Endothelial cell of umbilical vein (primary cell): ENCODE measurements at regions not wholly inside any gene's neighbourhood (a gene's known extent, or its start where the extent isn't known, plus 50 kb on each side); places are given as distances from the start of the nearest gene placed in this dataset.
"Not testable (repeated sequence)": the region's sequence is repeated elsewhere in the genome, so short reads cannot be mapped to it uniquely, and the experiment has no call there.

Experiments used
- BruUV-seq: library from RNA; stranded (reverse); fragments of 400-500 nt; replicated peaks from 2 replicates; lab custom pipeline; 2021; lab: Mats Ljungman, UMichigan
- CTCF ChIA-PET: fragments of 300-600, 350-600 bp; sonication (Branson Sonifier 250); formaldehyde crosslinking; loops from one replicate; lab custom pipeline; 2021; ENCODE audit warnings: antibody characterized with exemption, inconsistent platforms; lab: Charles Lee
- POLR2A ChIA-PET: fragments of 300-600, 350-600 bp; sonication (Branson Sonifier 250); formaldehyde crosslinking; loops from one replicate; lab custom pipeline; 2021; ENCODE audit warnings: antibody characterized with exemption, inconsistent platforms; lab: Charles Lee
- DNase-seq: peaks from one replicate; pipeline ENCODE4 v3.0.0-alpha.2; 2011; ENCODE audit warnings: low read depth, low spot score
- FAIRE-seq: peaks from 2 replicates; lab custom pipeline; 2011; peaks lifted over from hg19 to GRCh38; lab: Jason Lieb, UNC
- H2AFZ ChIP-seq: 2 replicates; pipeline ENCODE4 v1.6.0; 2012; ENCODE audit warnings: low read depth, low read length, control low read depth, inconsistent platforms
- H3K27ac ChIP-seq: 2 replicates; pipeline ENCODE4 v1.5.1; 2011; ENCODE audit warnings: low read depth, mild to moderate bottlenecking, control low read depth, low read length, moderate library complexity; ENCODE audit not compliant: insufficient read depth
- H3K27me3 ChIP-seq, 2 experiments: 2 replicates each; pipeline versions ENCODE4 v1.6.0 to v1.6.1; 2011; ENCODE audit warnings: low read length in 2 of 2, mixed read lengths in 1 of 2; ENCODE audit not compliant: control insufficient read depth in 2 of 2, insufficient read depth in 2 of 2
- H3K36me3 ChIP-seq, 2 experiments: 2 replicates in 1 of 2; 3 replicates in 1 of 2; pipeline ENCODE4 v1.5.1; 2011; ENCODE audit warnings: low read length in 2 of 2, mild to moderate bottlenecking in 1 of 2, moderate library complexity in 1 of 2; ENCODE audit not compliant: control insufficient read depth in 2 of 2, insufficient read depth in 2 of 2; ENCODE audit errors: extremely low read depth in 1 of 2
- H3K4me1 ChIP-seq: 3 replicates; pipeline ENCODE4 v1.5.1; 2011; ENCODE audit warnings: mild to moderate bottlenecking, low read length; ENCODE audit not compliant: control insufficient read depth, insufficient read depth; ENCODE audit errors: extremely low read depth
- H3K4me2 ChIP-seq: 2 replicates; pipeline ENCODE4 v1.6.1; 2011; ENCODE audit warnings: low read length, control low read depth, mixed read lengths; ENCODE audit not compliant: insufficient read depth
- H3K4me3 ChIP-seq, 3 experiments: fragments of 200-600 bp in 1 of 3; sonication (generic), shearing (Covaris generic) in 1 of 3; replicated peaks in 1 of 3; 2 replicates each; pipeline ENCODE4 v1.5.1; 2011 to 2016; ENCODE audit warnings: control low read depth in 3 of 3, low read length in 3 of 3, mild to moderate bottlenecking in 2 of 3, inconsistent platforms in 1 of 3, low read depth in 1 of 3, moderate library complexity in 1 of 3; ENCODE audit not compliant: insufficient read depth in 1 of 3
- H3K79me2 ChIP-seq: 2 replicates; pipeline ENCODE4 v1.6.0; 2012; ENCODE audit warnings: low read length, inconsistent platforms; ENCODE audit not compliant: control insufficient read depth, insufficient read depth
- H3K9ac ChIP-seq: replicated peaks from 2 replicates; pipeline ENCODE3; 2011; ENCODE audit warnings: low read length, control low read depth; ENCODE audit not compliant: insufficient read depth; ENCODE audit errors: extremely low read depth
- H3K9me1 ChIP-seq: replicated peaks from 3 replicates; pipeline ENCODE4 v1.6.0; 2011; ENCODE audit warnings: mild to moderate bottlenecking, low read length; ENCODE audit not compliant: control insufficient read depth, insufficient read depth; ENCODE audit errors: extremely low read depth
- H3K9me3 ChIP-seq: replicated peaks from 2 replicates; pipeline ENCODE4 v1.5.1; 2012; ENCODE audit warnings: low read length, inconsistent platforms; ENCODE audit not compliant: control insufficient read depth, insufficient read depth
- H4K20me1 ChIP-seq: replicated peaks from 2 replicates; pipeline ENCODE3; 2011; ENCODE audit warnings: mild to moderate bottlenecking, low read length; ENCODE audit not compliant: control insufficient read depth, insufficient read depth; ENCODE audit errors: extremely low read depth
- EZH2 ChIP-seq: IDR thresholded peaks from 2 replicates; pipeline ENCODE4 v1.6.1; 2012; ENCODE audit warnings: borderline replicate concordance, low read depth, mild to moderate bottlenecking, moderate library complexity, low read length, inconsistent platforms; ENCODE audit not compliant: severe bottlenecking
- FOS ChIP-seq: IDR thresholded peaks from 2 replicates; pipeline ENCODE4 v1.6.1; 2011; ENCODE audit warnings: mild to moderate bottlenecking, low read length, moderate library complexity, borderline replicate concordance; ENCODE audit not compliant: insufficient read depth
- GATA2 ChIP-seq: IDR thresholded peaks from 2 replicates; pipeline ENCODE4 v1.7.0; 2011; ENCODE audit warnings: low read depth, mild to moderate bottlenecking, moderate library complexity, mixed read lengths, low read length; ENCODE audit not compliant: insufficient read length, insufficient read depth
- JUN ChIP-seq: IDR thresholded peaks from 2 replicates; pipeline ENCODE4 v1.6.1; 2011; ENCODE audit warnings: borderline replicate concordance, low read depth; ENCODE audit not compliant: insufficient read length, insufficient read depth
- MYC ChIP-seq: IDR thresholded peaks from one replicate; pipeline ENCODE4 v1.6.1; 2011; ENCODE audit warnings: mild to moderate bottlenecking, low read depth, low read length
- POLR2A ChIP-seq: IDR thresholded peaks from 2 replicates; pipeline ENCODE4 v1.6.1; 2012; ENCODE audit warnings: low read depth, mild to moderate bottlenecking, control low read depth, low read length
- POLR2AphosphoS5 ChIP-seq: IDR thresholded peaks from 2 replicates; pipeline ENCODE4 v1.6.1; 2012; ENCODE audit warnings: low read depth, mild to moderate bottlenecking, control low read depth, low read length, moderate library complexity; ENCODE audit not compliant: insufficient read depth
- dilution Hi-C: fragments of 300-500 bp; cut with MboI; formaldehyde crosslinking; loops from one replicate; pipeline ENCODE4 v1.15.0; 2019; ENCODE audit warnings: low sequenced_read_pairs; ENCODE audit not compliant: extremely low pct_ligation_motif_present
- intact Hi-C: fragments of 100-400 bp; cut with micrococcal nuclease; formaldehyde crosslinking; loops from one replicate; pipeline ENCODE4 v1.10.0; 2022
- TF ChIP-seq, protein P1 (sequence below): IDR thresholded peaks from 2 replicates; pipeline ENCODE4 v1.6.1; 2011; ENCODE audit not compliant: insufficient read depth, insufficient read length
- TF ChIP-seq, protein P2 (sequence below), 2 donors: IDR thresholded peaks; 1 replicate in 1 of 2; 2 replicates in 1 of 2; pipeline ENCODE4 v1.5.1; 2011; ENCODE audit warnings: low read length in 2 of 2, mild to moderate bottlenecking in 2 of 2, moderate library complexity in 2 of 2, control low read depth in 1 of 2, inconsistent platforms in 1 of 2, low read depth in 1 of 2; ENCODE audit not compliant: insufficient read depth in 1 of 2; ENCODE audit errors: extremely low read depth in 1 of 2

DNA sequence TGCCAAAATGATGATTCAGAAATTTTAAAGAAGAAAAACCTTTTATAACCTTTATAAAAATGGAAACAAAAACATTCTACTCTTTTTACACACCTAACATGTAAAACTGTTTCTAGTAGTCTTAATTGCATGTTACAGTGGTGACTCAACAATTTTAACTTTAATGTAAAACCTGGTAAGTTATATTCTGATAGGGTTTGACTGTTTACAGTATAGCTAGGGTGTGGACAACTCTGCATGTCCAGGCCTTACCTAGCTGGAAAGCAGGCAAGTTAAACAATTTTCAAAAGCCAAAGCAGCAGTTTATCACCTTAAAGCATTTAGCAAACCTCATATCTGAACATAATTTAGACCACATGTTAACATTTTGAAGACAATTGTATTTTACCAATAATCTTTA is 328.5 kb downstream of the NEK10 start:
- Histone ChIP-seq H2AFZ (no peak overlapping the region), H3K9ac (no peak overlapping the region), H4K20me1 (no peaks in the 10 kb centered on the region), H3K27ac (no peak overlapping the region), H3K4me1 (no peaks in the 10 kb centered on the region), H3K9me3 (peaks cover 2% of the 10 kb centered on the region), H3K27me3 (no peaks in the 10 kb centered on the region), H3K79me2 (no peaks in the 10 kb centered on the region), H3K36me3 (no peaks in the 10 kb centered on the region), H3K4me2 (no peak overlapping the region), H3K9me1 (no peaks in the 10 kb centered on the region), H3K4me3 (no peak overlapping the region)
- ChIA-PET POLR2A (no interaction called here), CTCF (no interaction called here)
- dilution Hi-C loops: no loop called here
- intact Hi-C loops: no loop called here
- no peak for DNase-seq
- BruUV-seq: no TSS peak
- no peak for FAIRE-seq
- TF ChIP-seq FOS (no peak), POLR2AphosphoS5 (no peak), MYC (no peak), JUN (no peak), GATA2 (no peak), POLR2A (no peak), EZH2 (no peak)
- TF ChIP-seq, protein P1, sequence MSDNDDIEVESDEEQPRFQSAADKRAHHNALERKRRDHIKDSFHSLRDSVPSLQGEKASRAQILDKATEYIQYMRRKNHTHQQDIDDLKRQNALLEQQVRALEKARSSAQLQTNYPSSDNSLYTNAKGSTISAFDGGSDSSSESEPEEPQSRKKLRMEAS: no peak
- TF ChIP-seq, protein P2, sequence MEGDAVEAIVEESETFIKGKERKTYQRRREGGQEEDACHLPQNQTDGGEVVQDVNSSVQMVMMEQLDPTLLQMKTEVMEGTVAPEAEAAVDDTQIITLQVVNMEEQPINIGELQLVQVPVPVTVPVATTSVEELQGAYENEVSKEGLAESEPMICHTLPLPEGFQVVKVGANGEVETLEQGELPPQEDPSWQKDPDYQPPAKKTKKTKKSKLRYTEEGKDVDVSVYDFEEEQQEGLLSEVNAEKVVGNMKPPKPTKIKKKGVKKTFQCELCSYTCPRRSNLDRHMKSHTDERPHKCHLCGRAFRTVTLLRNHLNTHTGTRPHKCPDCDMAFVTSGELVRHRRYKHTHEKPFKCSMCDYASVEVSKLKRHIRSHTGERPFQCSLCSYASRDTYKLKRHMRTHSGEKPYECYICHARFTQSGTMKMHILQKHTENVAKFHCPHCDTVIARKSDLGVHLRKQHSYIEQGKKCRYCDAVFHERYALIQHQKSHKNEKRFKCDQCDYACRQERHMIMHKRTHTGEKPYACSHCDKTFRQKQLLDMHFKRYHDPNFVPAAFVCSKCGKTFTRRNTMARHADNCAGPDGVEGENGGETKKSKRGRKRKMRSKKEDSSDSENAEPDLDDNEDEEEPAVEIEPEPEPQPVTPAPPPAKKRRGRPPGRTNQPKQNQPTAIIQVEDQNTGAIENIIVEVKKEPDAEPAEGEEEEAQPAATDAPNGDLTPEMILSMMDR (IDR thresholded peaks at IDR 0.05; ENCODE audit: extremely low read depth in 1 of 2, insufficient read depth in 1 of 2, low read depth in 1 of 2, low read length in 2 of 2): no peak

GRCh38 chr3:27042541-27042940 is 326.6 kb downstream of the NEK10 start:
- H3K36me3 ChIP-seq, intact Hi-C loops, H3K79me2 ChIP-seq, DNase-seq, H2AFZ ChIP-seq, H3K9me3 ChIP-seq, H3K9me1 ChIP-seq, H3K27ac ChIP-seq, H3K4me1 ChIP-seq, H3K4me2 ChIP-seq, H3K4me3 ChIP-seq, BruUV-seq, POLR2A ChIA-PET, CTCF ChIA-PET, dilution Hi-C loops, H4K20me1 ChIP-seq, H3K9ac ChIP-seq, H3K27me3 ChIP-seq, FAIRE-seq: not testable (repeated sequence)
